ENCODE measurements at regions not wholly inside any gene's neighbourhood (a gene's known extent, or its start where the extent isn't known, plus 50 kb on each side); places are given as distances from the start of the nearest gene placed in this dataset.

- Histone ChIP-seq H3K27ac (ENCODE audit: low read length) (no peak overlapping the region), H3K4me2 (ENCODE audit: low read length) (no peak overlapping the region), H3K9me3 (ENCODE audit: low read length) (no peaks in the 10 kb centered on the region), H3K79me2 (replicated peaks; ENCODE audit: insufficient read depth, low read length) (no peaks in the 10 kb centered on the region), H3K36me3 (ENCODE audit: insufficient read depth, low read length) (no peaks in the 10 kb centered on the region), H3K9ac (ENCODE audit: low read length) (no peak overlapping the region), H4K20me1 (ENCODE audit: insufficient read depth) (no peaks in the 10 kb centered on the region), H3K9me2 (ENCODE audit: insufficient read depth, low read length) (no peaks in the 10 kb centered on the region), H2AFZ (ENCODE audit: low read depth, low read length) (no peak overlapping the region), H3F3A (ENCODE audit: insufficient read depth, low read length, poor library complexity, severe bottlenecking) (no peaks in the 10 kb centered on the region), H3K27me3 (ENCODE audit: insufficient read depth, low read depth, low read length) (no peaks in the 10 kb centered on the region), H3K4me3 (ENCODE audit: low read length) (no peak overlapping the region)
- TF ChIP-seq EP300 (conservative IDR thresholded peaks at IDR 0.05; ENCODE audit: poor library complexity, severe bottlenecking) (no peak), CTCF (IDR thresholded peaks at IDR 0.05; ENCODE audit: poor library complexity, severe bottlenecking) (no peak), POLR2AphosphoS5 (IDR thresholded peaks at IDR 0.05) (no peak), EZH2 (IDR thresholded peaks at IDR 0.05; ENCODE audit: borderline replicate concordance, insufficient read depth, low read length, poor library complexity, severe bottlenecking) (no peak)
Measured at GRCh38 chrX:10949541-10949940, 161.6 kb upstream of the HCCS start.

GRCh38 chrX:10952619-10953018, 158.5 kb upstream of the HCCS start:
- H3K9me2 ChIP-seq (ENCODE audit: insufficient read depth, low read length): no peaks in the 10 kb centered on the region
- no peaks in the 10 kb centered on the region for H3K36me3 ChIP-seq (ENCODE audit: insufficient read depth, low read length)
- H4K20me1 ChIP-seq (ENCODE audit: insufficient read depth): no peaks in the 10 kb centered on the region
- no peak overlapping the region for H3K27ac ChIP-seq (ENCODE audit: low read length)
- no peak overlapping the region for H2AFZ ChIP-seq (ENCODE audit: low read depth, low read length)
- H3K4me3 ChIP-seq (ENCODE audit: low read length): no peak overlapping the region
- H3K27me3 ChIP-seq (ENCODE audit: insufficient read depth, low read depth, low read length): no peaks in the 10 kb centered on the region
- H3K79me2 ChIP-seq (replicated peaks; ENCODE audit: insufficient read depth, low read length): no peaks in the 10 kb centered on the region
- no peak overlapping the region for H3K4me2 ChIP-seq (ENCODE audit: low read length)
- H3F3A ChIP-seq (ENCODE audit: insufficient read depth, low read length, poor library complexity, severe bottlenecking): no peaks in the 10 kb centered on the region
- H3K9ac ChIP-seq (ENCODE audit: low read length): no peak overlapping the region
- H3K9me3 ChIP-seq (ENCODE audit: low read length): no peaks in the 10 kb centered on the region
- TF ChIP-seq MXI1 (conservative IDR thresholded peaks at IDR 0.05; ENCODE audit: poor library complexity, severe bottlenecking): no peak
- no peak for TF ChIP-seq RAD21 (conservative IDR thresholded peaks at IDR 0.05)
- no peak for TF ChIP-seq EZH2 (IDR thresholded peaks at IDR 0.05; ENCODE audit: borderline replicate concordance, insufficient read depth, low read length, poor library complexity, severe bottlenecking)
- TF ChIP-seq REST (IDR thresholded peaks at IDR 0.05; ENCODE audit: borderline replicate concordance): no peak
- TF ChIP-seq TAF1 (IDR thresholded peaks at IDR 0.05; ENCODE audit: low read depth): no peak
- TF ChIP-seq SMC3 (conservative IDR thresholded peaks at IDR 0.05; ENCODE audit: poor library complexity): no peak
- no peak for TF ChIP-seq EP300 (conservative IDR thresholded peaks at IDR 0.05; ENCODE audit: poor library complexity, severe bottlenecking)
- TF ChIP-seq POLR2AphosphoS5 (IDR thresholded peaks at IDR 0.05): no peak
- no peak for TF ChIP-seq CTCF (IDR thresholded peaks at IDR 0.05; ENCODE audit: poor library complexity, severe bottlenecking)

Data from neural cell (in vitro differentiated cells).